Fibroblast of lung (primary cell): ENCODE measurements at regions not wholly inside any gene's neighbourhood (a gene's known extent, or its start where the extent isn't known, plus 50 kb on each side); places are given as distances from the start of the nearest gene placed in this dataset.

Experiments
- EZH2 ChIP-seq: IDR thresholded peaks from 2 replicates; pipeline ENCODE4 v1.5.1; 2012; ENCODE audit warnings: low read length, control low read depth, mild to moderate bottlenecking; ENCODE audit errors: missing control alignments
- TF ChIP-seq, protein P1 (sequence below), 2 donors: IDR thresholded peaks in 1 of 2; conservative IDR thresholded peaks in 1 of 2; 1 replicate in 1 of 2; 2 replicates in 1 of 2; pipeline ENCODE4 v1.5.1; 2011 to 2012; ENCODE audit warnings: low read length in 2 of 2, control low read depth in 1 of 2, inconsistent platforms in 1 of 2, low read depth in 1 of 2, mild to moderate bottlenecking in 1 of 2

DNA sequence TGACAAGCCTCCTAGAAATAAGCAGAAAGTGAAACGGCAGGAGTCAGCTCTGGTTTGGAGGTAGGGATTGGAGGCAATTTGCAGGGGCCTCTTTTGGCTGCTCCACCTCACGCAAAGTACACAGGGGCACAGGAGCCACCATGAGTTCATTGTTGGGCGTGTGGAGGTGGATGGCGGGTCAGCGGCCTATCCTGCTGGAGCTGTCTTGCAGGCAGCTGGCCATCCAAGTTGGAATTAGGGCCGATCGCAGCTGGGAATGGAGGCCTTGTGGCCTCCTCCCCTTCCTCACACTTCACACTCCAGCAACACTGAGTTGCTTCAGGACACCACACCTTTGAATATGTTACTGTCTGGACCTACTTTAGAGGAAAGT, 171.5 kb downstream of the MYCN start:
- TF ChIP-seq, protein P1, sequence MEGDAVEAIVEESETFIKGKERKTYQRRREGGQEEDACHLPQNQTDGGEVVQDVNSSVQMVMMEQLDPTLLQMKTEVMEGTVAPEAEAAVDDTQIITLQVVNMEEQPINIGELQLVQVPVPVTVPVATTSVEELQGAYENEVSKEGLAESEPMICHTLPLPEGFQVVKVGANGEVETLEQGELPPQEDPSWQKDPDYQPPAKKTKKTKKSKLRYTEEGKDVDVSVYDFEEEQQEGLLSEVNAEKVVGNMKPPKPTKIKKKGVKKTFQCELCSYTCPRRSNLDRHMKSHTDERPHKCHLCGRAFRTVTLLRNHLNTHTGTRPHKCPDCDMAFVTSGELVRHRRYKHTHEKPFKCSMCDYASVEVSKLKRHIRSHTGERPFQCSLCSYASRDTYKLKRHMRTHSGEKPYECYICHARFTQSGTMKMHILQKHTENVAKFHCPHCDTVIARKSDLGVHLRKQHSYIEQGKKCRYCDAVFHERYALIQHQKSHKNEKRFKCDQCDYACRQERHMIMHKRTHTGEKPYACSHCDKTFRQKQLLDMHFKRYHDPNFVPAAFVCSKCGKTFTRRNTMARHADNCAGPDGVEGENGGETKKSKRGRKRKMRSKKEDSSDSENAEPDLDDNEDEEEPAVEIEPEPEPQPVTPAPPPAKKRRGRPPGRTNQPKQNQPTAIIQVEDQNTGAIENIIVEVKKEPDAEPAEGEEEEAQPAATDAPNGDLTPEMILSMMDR (conservative IDR thresholded peaks at IDR 0.05 in 1 of 2, IDR thresholded peaks at IDR 0.05 in 1 of 2; ENCODE audit: low read depth in 1 of 2, low read length in 2 of 2): no peak
- TF ChIP-seq EZH2: no peak
